ENCODE measurements at regions not wholly inside any gene's neighbourhood (a gene's known extent, or its start where the extent isn't known, plus 50 kb on each side); places are given as distances from the start of the nearest gene placed in this dataset.

- DNase-seq (ENCODE audit: insufficient read length, low spot score), result no peak
- no peak for FAIRE-seq
Observed at GRCh38 chr2:146890491-146890890, 954.3 kb upstream of the ACVR2A start.

- no peak for DNase-seq (ENCODE audit: insufficient read length, low spot score)
- FAIRE-seq, result no peak
Observed at GRCh38 chr2:146879882-146880281, 964.9 kb upstream of the ACVR2A start.

- FAIRE-seq, result no peak
- no peak for DNase-seq (ENCODE audit: insufficient read length, low spot score)
Observed at GRCh38 chr2:146874260-146874658, 970.6 kb upstream of the ACVR2A start.

- DNase-seq (ENCODE audit: insufficient read length, low spot score) (no peak), FAIRE-seq (no peak)
Observed at GRCh38 chr2:146873646-146874259, 971.1 kb upstream of the ACVR2A start.

GRCh38 chr2:146873056-146873455 is 971.8 kb upstream of the ACVR2A start:
- FAIRE-seq, result no peak
- no peak for DNase-seq (ENCODE audit: insufficient read length, low spot score)

GRCh38 chr2:146870691-146871090 is 974.1 kb upstream of the ACVR2A start:
- DNase-seq (ENCODE audit: insufficient read length, low spot score) (no peak), FAIRE-seq (no peak)

- DNase-seq (ENCODE audit: insufficient read length, low spot score) (no peak), FAIRE-seq (no peak)
Observed at GRCh38 chr2:146869328-146869727, 975.5 kb upstream of the ACVR2A start.

GRCh38 chr2:146868051-146868450 is 976.8 kb upstream of the ACVR2A start:
- DNase-seq (ENCODE audit: insufficient read length, low spot score) (no peak), FAIRE-seq (no peak)

GRCh38 chr2:146867477-146867986 is 977.3 kb upstream of the ACVR2A start:
- FAIRE-seq (no peak), DNase-seq (ENCODE audit: insufficient read length, low spot score) (no peak)

GRCh38 chr2:146853741-146854444 is 990.9 kb upstream of the ACVR2A start:
- DNase-seq (ENCODE audit: insufficient read length, low spot score), result no peak
- no peak for FAIRE-seq

- FAIRE-seq (no peak), DNase-seq (ENCODE audit: insufficient read length, low spot score) (no peak)
Observed at GRCh38 chr2:146852661-146853060, 992.2 kb upstream of the ACVR2A start.

- DNase-seq (ENCODE audit: insufficient read length, low spot score), result no peak
- FAIRE-seq, result no peak
Observed at GRCh38 chr2:146850746-146851145, 994.1 kb upstream of the ACVR2A start.

- DNase-seq (ENCODE audit: insufficient read length, low spot score) (no peak), FAIRE-seq (no peak)
Observed at GRCh38 chr2:146847846-146848245, 997.0 kb upstream of the ACVR2A start.

GRCh38 chr2:146844226-146844990 is 1000.4 kb upstream of the ACVR2A start:
- no peak for FAIRE-seq
- no peak for DNase-seq (ENCODE audit: insufficient read length, low spot score)

- FAIRE-seq (no peak), DNase-seq (ENCODE audit: insufficient read length, low spot score) (no peak)
Observed at GRCh38 chr2:146837857-146838256, 1007.0 kb upstream of the ACVR2A start.

- FAIRE-seq (no peak), DNase-seq (ENCODE audit: insufficient read length, low spot score) (no peak)
Observed at GRCh38 chr2:146826388-146826787, 1018.4 kb upstream of the ACVR2A start.

- no peak for FAIRE-seq
- no peak for DNase-seq (ENCODE audit: insufficient read length, low spot score)
Observed at GRCh38 chr2:146821836-146822316, 1023.0 kb upstream of the ACVR2A start.

GRCh38 chr2:146820672-146821071 is 1024.2 kb upstream of the ACVR2A start:
- no peak for DNase-seq (ENCODE audit: insufficient read length, low spot score)
- FAIRE-seq, result no peak

GRCh38 chr2:146818122-146818521 is 1026.7 kb upstream of the ACVR2A start:
- no peak for DNase-seq (ENCODE audit: insufficient read length, low spot score)
- FAIRE-seq, result no peak

- DNase-seq (ENCODE audit: insufficient read length, low spot score) (no peak), FAIRE-seq (no peak)
Observed at GRCh38 chr2:146817613-146818012, 1027.2 kb upstream of the ACVR2A start.

- DNase-seq (ENCODE audit: insufficient read length, low spot score) (no peak), FAIRE-seq (no peak)
Observed at GRCh38 chr2:146814971-146815370, 1029.9 kb upstream of the ACVR2A start.

Measured in GM19239 (cell line).